ENCODE measurements at regions not wholly inside any gene's neighbourhood (a gene's known extent, or its start where the extent isn't known, plus 50 kb on each side); places are given as distances from the start of the nearest gene placed in this dataset.

- H3K27ac Mint-ChIP-seq (ENCODE audit: unreplicated experiment): no peak overlapping the region
- peaks cover 7% of the 10 kb centered on the region for H3K4me1 Mint-ChIP-seq (ENCODE audit: low read depth, unreplicated experiment)
- H3K27me3 ChIP-seq (ENCODE audit: insufficient read depth, low read length): no peaks in the 10 kb centered on the region
- H3K27me3 Mint-ChIP-seq (ENCODE audit: low read depth, unreplicated experiment): peaks cover 11% of the 10 kb centered on the region
- H2AFZ ChIP-seq (ENCODE audit: low read depth, low read length): no peak overlapping the region
- H3K4me3 Mint-ChIP-seq (ENCODE audit: unreplicated experiment): no peak overlapping the region
- H3K36me3 Mint-ChIP-seq (ENCODE audit: low read depth, unreplicated experiment): no peaks in the 10 kb centered on the region
- FAIRE-seq (no peak), DNase-seq (ENCODE audit: low read depth) (no peak)
- H4K20me1 ChIP-seq (ENCODE audit: insufficient read depth, low read length): no peaks in the 10 kb centered on the region
- no peak overlapping the region for H3K4me2 ChIP-seq (ENCODE audit: low read length)
- H3K9me3 ChIP-seq (ENCODE audit: insufficient read depth, low read depth, low read length): no peaks in the 10 kb centered on the region
- H3K4me1 ChIP-seq (ENCODE audit: insufficient read depth, low read length): peaks cover 8% of the 10 kb centered on the region
- peaks cover 4% of the 10 kb centered on the region for H3K9me3 Mint-ChIP-seq (ENCODE audit: unreplicated experiment)
- no peak overlapping the region for H3K27ac ChIP-seq (ENCODE audit: low read depth, low read length)
- TF ChIP-seq, protein P1, sequence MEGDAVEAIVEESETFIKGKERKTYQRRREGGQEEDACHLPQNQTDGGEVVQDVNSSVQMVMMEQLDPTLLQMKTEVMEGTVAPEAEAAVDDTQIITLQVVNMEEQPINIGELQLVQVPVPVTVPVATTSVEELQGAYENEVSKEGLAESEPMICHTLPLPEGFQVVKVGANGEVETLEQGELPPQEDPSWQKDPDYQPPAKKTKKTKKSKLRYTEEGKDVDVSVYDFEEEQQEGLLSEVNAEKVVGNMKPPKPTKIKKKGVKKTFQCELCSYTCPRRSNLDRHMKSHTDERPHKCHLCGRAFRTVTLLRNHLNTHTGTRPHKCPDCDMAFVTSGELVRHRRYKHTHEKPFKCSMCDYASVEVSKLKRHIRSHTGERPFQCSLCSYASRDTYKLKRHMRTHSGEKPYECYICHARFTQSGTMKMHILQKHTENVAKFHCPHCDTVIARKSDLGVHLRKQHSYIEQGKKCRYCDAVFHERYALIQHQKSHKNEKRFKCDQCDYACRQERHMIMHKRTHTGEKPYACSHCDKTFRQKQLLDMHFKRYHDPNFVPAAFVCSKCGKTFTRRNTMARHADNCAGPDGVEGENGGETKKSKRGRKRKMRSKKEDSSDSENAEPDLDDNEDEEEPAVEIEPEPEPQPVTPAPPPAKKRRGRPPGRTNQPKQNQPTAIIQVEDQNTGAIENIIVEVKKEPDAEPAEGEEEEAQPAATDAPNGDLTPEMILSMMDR (IDR thresholded peaks at IDR 0.05; ENCODE audit: insufficient read depth, low read depth, low read length): no peak
- TF ChIP-seq EZH2 (IDR thresholded peaks at IDR 0.05; ENCODE audit: insufficient read depth, low read length): no peak
- H3K4me3 ChIP-seq (ENCODE audit: insufficient read depth, low read depth, low read length): no peak overlapping the region
- no peaks in the 10 kb centered on the region for H3K36me3 ChIP-seq (ENCODE audit: insufficient read depth, low read length)
- H3K79me2 ChIP-seq (ENCODE audit: insufficient read depth, low read length): no peaks in the 10 kb centered on the region
- H3K9ac ChIP-seq (ENCODE audit: low read length): no peak overlapping the region
Measured at GRCh38 chr20:17819395-17820093, 119.8 kb downstream of the BANF2 start.

GRCh38 chr20:17818187-17818586, 118.4 kb downstream of the BANF2 start:
- no peak overlapping the region for H2AFZ ChIP-seq (ENCODE audit: low read depth, low read length)
- no peaks in the 10 kb centered on the region for H3K36me3 ChIP-seq (ENCODE audit: insufficient read depth, low read length)
- Mint-ChIP-seq H3K27ac (ENCODE audit: unreplicated experiment) (no peak overlapping the region), H3K27me3 (ENCODE audit: low read depth, unreplicated experiment) (peaks cover 11% of the 10 kb centered on the region), H3K4me1 (ENCODE audit: low read depth, unreplicated experiment) (peaks cover 7% of the 10 kb centered on the region), H3K9me3 (ENCODE audit: unreplicated experiment) (peaks cover 4% of the 10 kb centered on the region), H3K36me3 (ENCODE audit: low read depth, unreplicated experiment) (no peaks in the 10 kb centered on the region), H3K4me3 (ENCODE audit: unreplicated experiment) (no peak overlapping the region)
- H3K9ac ChIP-seq (ENCODE audit: low read length): no peak overlapping the region
- TF ChIP-seq EZH2 (IDR thresholded peaks at IDR 0.05; ENCODE audit: insufficient read depth, low read length): no peak
- TF ChIP-seq, protein P1 (IDR thresholded peaks at IDR 0.05; ENCODE audit: insufficient read depth, low read depth, low read length): no peak
- FAIRE-seq (no peak), DNase-seq (ENCODE audit: low read depth) (no peak)
- H3K27ac ChIP-seq (ENCODE audit: low read depth, low read length): no peak overlapping the region
- H3K4me3 ChIP-seq (ENCODE audit: insufficient read depth, low read depth, low read length): no peak overlapping the region
- no peaks in the 10 kb centered on the region for H3K79me2 ChIP-seq (ENCODE audit: insufficient read depth, low read length)
- peaks cover 8% of the 10 kb centered on the region for H3K4me1 ChIP-seq (ENCODE audit: insufficient read depth, low read length)
- no peaks in the 10 kb centered on the region for H4K20me1 ChIP-seq (ENCODE audit: insufficient read depth, low read length)
- no peak overlapping the region for H3K4me2 ChIP-seq (ENCODE audit: low read length)
- H3K9me3 ChIP-seq (ENCODE audit: insufficient read depth, low read depth, low read length): no peaks in the 10 kb centered on the region
- no peaks in the 10 kb centered on the region for H3K27me3 ChIP-seq (ENCODE audit: insufficient read depth, low read length)
